Glomerular visceral epithelial cell (primary cell): ENCODE measurements at regions not wholly inside any gene's neighbourhood (a gene's known extent, or its start where the extent isn't known, plus 50 kb on each side); places are given as distances from the start of the nearest gene placed in this dataset.

ENCODE experiments used
- DNase-seq: peaks from one replicate; pipeline ENCODE4 v3.0.0-alpha.2; 2016; ENCODE audit errors: extremely low spot score

DNA sequence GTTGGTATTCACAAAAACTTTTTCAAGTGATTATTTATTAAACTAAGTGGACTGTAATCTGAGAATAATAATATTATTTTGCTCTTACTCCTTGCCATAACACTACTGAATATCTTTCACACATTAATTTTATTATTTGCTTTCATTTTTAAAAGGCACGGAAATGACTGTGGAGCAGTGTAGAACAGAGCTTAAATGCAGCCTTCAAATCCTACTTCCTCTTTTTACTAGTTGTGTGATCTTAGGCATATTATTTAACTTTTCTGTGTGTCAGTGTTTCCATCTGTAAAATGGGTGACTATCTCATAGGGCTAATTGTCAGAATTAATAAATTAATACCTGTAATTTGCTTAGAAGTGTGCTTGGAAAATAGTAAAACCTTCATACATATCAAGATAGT is 55.5 kb upstream of the SLC8A1 start:
- DNase-seq = no peak

DNA sequence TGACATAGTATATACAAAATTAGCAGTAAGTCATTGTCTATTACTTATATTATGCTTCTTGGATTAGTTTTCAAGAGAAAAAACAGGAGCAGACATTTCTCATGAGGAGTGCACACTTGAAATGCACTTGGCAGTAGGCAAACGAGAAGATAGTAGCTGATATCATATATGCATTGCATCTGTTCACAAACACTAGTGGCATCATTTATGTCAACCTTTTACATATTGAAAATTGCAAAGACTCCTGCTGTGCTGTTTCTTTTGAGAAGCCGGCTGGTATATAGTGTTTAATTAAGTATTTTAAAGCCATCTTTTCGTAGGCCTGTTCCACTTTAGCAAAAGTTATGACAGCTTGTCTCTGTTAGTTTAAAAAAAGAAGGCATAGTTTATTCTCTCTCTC is 58.4 kb upstream of the SLC8A1 start:
- no peak for DNase-seq

DNA sequence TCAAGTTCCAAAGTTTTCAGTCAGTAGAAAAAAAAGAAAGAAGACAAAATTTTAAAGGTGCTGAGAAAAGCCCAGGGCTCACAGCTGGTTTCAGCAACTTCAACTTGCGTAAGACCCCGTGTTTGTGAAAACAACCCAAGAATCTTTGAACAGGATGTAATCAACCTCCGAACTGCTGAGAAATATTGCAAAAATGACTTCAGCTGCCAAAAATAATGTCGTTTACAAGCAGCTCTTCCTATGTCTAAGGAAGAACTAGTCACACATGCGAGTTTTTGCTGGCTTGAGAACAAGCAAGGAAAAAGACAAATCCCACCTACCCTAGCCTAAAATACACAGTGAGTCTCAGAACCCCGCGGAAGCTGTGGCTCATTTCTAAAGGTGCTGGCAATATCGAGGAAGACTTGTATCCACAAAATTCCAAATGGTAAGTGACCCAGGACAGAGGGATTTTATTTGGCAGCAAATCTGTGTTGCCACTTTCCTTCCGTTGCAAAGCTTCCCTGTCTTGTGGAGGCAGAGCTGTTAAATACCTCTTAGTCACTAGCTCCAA is 59.8 kb upstream of the SLC8A1 start:
- no peak for DNase-seq

DNA sequence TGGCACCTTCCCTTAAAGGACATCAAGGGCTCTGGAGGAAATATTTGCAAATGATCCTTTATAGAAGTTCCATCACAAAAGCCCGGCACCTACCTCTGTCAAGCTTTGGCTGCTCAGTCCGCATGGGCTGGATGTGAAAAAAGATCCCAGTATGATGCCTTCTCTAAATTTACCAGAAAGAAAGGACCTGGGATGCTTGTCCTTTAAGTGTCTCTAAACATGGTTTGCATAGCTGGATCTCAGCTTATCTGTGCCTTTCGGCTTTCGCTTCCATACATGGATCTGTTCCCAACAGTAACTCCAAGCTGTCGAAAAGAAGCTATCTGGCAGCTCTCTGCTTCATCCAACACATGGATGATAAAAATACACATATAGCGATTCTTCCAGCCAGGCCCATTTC is 60.4 kb upstream of the SLC8A1 start:
- no peak for DNase-seq

DNA sequence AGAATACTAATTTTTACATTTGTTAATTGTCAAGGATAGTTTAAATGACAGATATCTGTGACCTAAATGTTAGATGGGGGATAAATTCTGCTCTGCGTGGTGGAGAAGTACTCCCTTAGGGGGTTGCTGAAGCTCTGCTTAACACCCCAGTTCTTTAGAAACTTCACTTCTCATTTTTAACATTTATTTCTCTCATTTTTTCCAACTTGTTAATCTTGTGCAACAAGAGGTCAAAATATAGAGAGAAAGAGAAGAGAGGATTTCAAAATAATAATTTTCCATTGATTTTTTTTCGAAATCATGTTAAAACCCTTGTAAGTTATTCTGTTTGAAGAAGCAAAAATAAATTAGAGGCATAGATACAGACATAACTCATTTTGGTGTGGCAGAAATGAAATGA is 61.3 kb upstream of the SLC8A1 start:
- DNase-seq = no peak

DNA sequence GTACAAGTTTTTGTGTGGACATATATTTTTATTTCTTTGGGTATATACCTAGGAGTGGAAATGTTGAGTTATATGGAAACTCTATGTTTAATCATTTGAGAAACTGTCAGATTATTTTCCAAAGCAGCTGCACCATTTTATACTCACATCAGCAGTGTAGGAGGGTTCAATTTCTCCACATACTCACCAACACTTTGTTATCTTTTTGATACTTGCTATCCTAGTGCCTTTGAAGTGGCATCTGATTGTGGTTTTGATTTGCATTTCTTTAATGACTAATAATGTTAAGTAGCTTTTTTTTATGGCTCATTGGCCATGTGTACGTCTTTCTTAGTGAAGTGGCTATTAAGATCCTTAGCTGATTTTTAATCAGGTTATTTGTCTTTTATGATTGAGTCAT is 64.7 kb upstream of the SLC8A1 start:
- DNase-seq = no peak

GRCh38 chr2:40528564-40528963 is 76.7 kb upstream of the SLC8A1 start:
- DNase-seq = no peak

DNA sequence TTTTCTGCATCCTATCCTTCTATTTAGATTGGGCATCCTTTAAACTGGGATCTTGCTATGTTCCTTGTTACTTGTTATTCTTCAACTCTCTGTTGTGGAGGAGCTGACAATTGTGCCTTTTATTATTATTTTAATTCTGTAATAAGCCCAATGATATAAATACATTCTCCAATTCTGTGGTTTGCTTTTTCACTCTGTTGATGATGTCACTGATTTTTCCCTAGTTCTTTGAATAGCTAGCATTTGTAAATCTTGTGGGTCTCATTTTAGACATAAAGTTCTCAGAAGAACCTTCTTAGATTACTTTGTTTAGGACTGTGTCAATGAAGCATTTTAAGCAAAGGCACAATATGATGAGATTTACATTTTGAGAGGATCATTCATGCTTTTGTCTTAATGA is 79.5 kb upstream of the SLC8A1 start:
- no peak for DNase-seq

GRCh38 chr2:40534528-40534927 is 82.6 kb upstream of the SLC8A1 start:
- no peak for DNase-seq

DNA sequence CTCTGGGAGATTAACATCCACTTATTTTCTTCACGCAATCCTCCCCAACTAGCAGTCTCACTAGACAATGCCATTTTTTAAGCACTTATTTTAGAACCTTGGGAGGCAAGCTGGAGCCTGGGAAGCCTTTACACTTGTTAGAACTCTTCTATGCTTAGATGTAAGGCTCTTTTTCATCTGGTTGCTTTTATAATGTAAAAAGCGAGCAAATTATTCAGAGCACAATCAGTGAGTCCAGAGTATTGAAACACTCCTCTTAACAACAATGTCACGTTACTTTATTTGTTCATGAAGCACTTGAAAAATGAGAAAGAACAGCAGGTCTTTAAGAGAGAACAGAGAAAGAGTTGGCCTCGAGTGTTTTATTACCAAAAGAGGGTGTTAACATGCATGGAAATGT is 84.1 kb upstream of the SLC8A1 start:
- DNase-seq = no peak

DNA sequence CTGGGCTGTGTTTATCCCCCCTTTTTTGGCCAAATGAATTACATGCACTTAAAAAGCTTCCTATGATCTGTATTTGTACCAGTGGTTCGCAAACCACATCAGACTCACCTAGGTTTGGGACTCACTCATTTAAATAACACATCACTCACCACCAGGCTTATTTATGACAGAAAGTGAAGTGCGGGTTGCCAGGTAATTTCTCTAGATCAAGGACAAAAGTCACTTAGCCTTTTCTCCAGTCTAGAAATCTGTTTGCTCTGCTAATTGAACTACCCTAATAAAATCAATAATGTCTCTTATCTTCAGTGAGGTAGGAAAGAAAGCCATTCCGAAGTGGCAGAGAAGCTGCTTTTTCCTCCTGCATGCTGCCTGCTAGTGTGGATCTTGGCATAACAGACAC is 88.1 kb upstream of the SLC8A1 start:
- no peak for DNase-seq

GRCh38 chr2:40543381-40543780 is 91.5 kb upstream of the SLC8A1 start:
- no peak for DNase-seq

GRCh38 chr2:40544072-40544471 is 92.2 kb upstream of the SLC8A1 start:
- DNase-seq = no peak

DNA sequence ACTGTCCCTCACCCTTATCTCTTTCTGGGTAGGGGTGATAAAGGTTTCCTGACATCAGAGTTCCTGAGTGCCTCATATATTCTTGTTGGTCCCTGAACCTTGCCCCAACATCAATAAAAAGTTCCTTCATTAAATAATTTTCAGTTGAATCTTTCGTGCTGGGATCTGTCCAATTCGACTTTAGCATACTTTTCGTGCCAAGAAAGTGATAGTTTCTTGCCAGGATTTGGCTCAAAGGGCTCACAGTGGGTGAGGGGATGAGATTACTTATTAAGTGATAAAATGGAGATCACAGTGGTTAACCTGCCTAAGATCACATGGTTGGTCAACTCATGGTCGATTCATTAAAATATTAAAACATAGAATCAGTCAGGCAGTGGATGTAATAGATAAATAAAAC is 93.8 kb upstream of the SLC8A1 start:
- no peak for DNase-seq

DNA sequence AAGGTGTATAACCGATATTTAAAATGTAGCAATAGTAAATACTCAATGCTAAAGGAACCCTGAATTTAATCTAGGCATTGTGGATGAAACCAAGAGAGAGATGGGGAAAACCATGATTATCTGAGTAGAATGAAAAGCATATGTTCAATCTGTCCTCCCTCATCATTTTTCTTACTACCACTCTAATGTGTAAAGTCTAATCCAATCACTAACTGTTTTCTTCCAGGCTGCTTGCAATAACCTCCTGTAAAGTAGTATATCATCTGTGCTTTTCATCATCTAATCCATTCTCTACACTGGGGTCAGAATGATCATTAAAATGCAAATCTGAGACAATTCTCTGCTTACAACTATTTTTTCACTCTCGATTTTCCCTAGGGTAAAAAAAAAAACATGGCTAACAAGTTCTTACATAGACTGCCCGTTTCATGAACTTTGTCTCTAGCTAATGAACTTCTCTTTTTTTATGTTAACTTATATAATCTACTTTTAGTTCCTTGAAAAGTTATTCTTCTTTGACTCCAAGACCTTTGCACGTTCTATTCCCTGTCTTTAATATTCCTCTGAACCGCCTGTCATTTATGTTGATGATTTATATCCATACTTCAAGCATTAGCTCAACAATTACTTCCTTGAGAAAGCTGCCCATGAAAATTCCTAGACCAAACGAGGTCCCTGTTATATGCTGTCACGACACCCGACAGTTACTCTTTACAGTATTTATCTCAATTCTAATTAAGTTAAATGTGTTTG is 94.7 kb upstream of the SLC8A1 start:
- DNase-seq = no peak

DNA sequence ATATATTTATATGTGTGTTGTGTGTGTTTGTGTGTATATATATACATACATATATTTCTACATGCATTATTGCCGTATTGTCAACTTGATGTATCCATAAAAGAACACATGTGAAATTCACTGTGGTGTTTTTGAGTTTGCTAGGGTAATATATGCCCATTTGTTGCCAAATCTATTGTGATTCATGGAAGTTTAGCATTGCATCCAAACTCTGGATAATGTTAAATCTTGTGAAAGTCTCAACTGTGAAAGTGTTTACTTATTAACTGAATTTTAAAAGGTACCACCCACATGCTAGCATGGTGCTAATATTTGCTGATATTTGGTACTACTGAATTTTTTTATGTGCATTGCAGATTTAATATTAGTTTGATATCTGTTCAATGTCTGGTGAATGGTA is 96.6 kb upstream of the SLC8A1 start:
- no peak for DNase-seq

DNA sequence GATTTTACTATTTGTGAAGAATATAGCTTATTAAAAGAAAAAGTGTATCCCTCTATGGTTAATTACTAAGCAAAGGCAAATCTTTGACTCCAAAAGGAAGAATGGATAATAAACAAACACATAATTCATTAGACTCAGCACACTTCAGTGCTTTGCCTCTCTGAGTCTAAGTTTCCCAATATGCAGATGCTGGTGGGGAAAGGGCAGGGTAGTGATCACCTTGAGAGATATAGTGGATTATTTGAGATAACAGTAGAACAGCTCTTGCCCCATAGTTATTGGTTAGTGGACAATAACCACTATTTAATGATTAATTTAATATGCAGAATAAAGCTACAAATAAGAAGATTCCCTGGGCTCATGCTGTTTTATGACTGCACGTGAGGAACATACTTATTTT is 98.2 kb upstream of the SLC8A1 start:
- DNase-seq = no peak

- DNase-seq = no peak
Observed at GRCh38 chr2:40551081-40551480, 99.2 kb upstream of the SLC8A1 start.

GRCh38 chr2:40554665-40555294 is 102.9 kb upstream of the SLC8A1 start:
- peak; percentile 52 for DNase-seq

DNA sequence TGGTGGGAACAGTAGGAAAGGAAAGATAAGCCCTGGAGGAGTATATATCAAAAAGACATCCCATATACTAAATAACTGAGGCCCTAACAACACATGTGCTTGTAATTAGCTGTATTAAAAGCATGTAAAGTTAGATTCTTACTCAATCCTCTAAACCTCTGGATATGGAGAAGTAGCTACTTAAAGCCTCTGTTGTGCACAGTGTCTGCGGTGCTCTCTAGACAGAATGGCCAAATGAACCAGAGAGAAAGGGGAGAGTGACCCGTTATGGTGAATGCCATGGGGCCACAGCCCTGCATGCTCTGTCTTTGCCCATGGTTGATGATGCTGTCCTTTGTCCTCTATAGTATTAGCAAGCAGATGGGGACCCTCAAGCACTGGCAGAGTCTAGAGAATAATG is 104.4 kb upstream of the SLC8A1 start:
- no peak for DNase-seq

DNA sequence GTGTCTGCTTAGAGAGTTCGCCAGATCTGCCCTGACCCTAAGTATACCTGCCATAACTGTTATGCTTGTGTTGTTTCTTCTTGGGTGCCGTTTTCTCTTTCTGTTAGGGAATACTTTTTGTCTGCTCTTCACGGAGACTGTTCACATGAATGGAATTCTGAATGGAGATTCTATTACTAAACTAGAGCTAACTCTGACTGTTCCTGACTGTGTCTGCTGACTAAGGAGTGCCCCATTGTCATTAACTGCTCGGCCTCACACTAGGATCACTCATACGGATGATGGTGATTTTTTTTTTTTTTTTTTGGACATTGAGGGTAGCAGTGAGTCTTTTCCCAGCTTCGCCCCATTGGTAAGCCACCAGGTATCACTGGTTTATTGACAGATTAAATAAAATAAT is 104.8 kb upstream of the SLC8A1 start:
- DNase-seq = no peak

DNA sequence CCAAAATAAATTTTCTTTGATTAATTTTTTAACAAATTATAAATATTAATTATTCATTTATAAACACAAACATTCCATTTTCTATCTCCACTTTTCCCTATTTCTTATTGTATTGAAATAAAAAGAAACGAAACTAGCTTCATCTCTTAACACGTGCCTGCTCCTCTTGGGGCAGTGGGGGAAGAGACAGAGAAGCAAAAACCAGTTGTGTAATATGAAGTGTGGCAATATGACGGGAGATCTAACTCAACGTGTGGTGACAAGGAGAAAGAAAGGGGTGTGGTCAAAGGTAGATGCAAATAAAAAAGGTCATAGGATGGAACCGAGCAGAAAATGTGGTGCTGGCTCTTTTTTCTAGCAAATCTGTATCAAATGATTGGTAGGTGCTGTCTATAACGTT is 106.9 kb upstream of the SLC8A1 start:
- no peak for DNase-seq

- DNase-seq = no peak
Observed at GRCh38 chr2:40559175-40559574, 107.3 kb upstream of the SLC8A1 start.

DNA sequence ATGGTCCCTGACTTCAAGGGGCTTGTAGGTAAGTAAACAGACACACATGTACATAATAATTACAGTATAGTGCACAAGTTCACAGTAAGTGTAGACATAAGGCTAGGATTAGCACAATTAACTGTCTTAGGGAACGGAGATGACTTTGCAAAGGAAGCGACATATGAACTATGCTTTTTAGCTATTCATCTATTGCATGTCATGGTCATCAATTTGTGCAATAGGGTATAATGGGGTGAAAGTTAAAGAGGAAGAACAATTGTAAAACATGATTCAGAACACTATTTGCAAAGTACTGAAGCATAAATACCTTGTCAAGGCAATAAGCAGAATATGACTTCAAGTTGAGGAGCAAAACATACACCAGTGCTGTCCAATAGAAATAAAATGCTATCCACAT is 112.3 kb upstream of the SLC8A1 start:
- no peak for DNase-seq
